ENCODE measurements at regions not wholly inside any gene's neighbourhood (a gene's known extent, or its start where the extent isn't known, plus 50 kb on each side); places are given as distances from the start of the nearest gene placed in this dataset.

DNA sequence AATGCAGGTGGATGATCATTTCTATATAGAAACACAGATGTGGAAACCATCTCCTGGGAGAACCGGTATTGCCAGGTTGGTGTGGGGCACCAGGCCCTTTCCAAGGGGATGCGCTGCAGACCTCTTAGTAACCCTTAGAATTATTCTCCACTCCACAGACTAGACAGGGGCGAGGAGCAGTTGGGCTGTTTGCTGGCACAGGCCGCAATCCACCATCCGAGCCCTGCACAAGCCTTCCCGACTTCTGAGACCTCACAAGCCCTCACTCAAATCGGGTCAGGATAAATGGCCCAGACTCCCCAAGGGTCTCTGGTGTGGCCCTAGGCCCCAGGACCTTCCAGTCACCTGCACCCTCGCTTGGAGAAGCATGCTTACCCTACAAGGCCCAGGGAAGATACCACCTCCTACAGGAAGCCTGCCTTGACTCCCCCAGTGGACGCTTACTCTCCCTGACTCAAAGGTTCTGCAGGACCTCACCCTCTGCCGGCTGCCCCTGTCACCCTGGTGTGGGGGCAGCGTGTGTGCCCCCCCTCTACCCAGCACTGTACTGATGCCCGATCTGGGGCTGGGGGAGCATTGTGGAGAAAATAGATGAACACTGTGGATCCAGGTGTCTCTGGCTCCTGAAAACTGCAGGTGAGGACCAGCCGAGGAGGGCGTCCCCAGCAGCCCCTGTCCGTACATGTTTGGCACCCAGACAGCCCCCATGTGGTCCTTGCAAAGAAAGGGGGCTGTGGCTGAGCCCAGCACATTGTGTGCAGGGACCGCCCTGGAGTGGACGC is 49.8 kb upstream of the ACSF3 start:
- no peak for DNase-seq (ENCODE audit: low read depth in 1 of 2, low spot score in 1 of 2)
